ENCODE measurements at regions not wholly inside any gene's neighbourhood (a gene's known extent, or its start where the extent isn't known, plus 50 kb on each side); places are given as distances from the start of the nearest gene placed in this dataset.

DNA sequence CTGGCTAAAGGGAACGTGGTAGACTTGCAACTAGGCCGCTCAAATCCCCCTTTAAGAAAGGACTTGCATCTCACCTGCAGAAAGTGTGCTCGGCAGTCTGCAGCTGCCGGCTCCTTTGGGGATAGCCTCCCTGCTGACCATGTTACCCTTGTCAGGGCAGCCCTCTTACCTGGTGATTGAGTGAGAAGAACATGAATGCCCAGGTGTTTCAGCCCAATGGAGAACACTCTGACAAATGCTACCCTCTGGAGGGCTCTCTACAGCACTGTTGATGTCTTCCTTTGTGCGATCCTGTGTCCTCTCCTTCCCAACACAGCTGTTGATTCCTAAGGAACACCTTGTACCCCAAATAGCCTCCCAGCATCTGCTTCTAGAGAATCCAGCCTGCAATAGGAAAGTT lies 178.7 kb upstream of the LDB2 start:
- no peaks in the 10 kb centered on the region for H3K4me1 ChIP-seq (ENCODE audit: low read depth)
- ATAC-seq = no peak
- intact Hi-C loops (cut with DNase I, micrococcal nuclease) = no loop called here
- DNase-seq = no peak
- H3K4me3 ChIP-seq = no peak overlapping the region
- TF ChIP-seq CTCF (IDR thresholded peaks at IDR 0.05) = no peak
- no peaks in the 10 kb centered on the region for H3K9me3 ChIP-seq
- no peaks in the 10 kb centered on the region for H3K36me3 ChIP-seq (ENCODE audit: low read depth)

DNA sequence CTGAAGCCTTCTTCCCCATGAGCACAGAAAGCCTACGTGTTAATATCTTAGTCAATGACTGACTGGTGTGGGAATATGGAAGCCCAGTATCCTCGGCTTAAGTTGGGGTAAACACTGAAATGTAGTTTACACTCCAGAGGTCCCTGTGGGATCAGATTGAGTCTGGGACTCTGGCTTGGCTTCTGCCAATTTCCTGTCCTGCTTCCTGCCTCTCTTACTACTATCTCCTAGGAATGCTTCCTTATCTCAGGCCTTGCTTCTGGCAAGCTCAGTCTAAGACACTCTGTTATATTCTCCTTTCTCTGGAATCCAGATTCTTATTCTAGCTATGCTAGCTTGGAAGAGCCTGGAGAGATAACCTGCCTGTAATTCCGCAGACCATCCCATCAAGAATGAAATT lies 174.0 kb upstream of the LDB2 start:
- no peak for ATAC-seq
- no peak for DNase-seq
- Histone ChIP-seq H3K4me3 (no peak overlapping the region), H3K9me3 (no peaks in the 10 kb centered on the region), H3K36me3 (ENCODE audit: low read depth) (no peaks in the 10 kb centered on the region), H3K4me1 (ENCODE audit: low read depth) (no peaks in the 10 kb centered on the region)
- no peak for TF ChIP-seq CTCF (IDR thresholded peaks at IDR 0.05)
- intact Hi-C loops (cut with DNase I, micrococcal nuclease) = no loop called here

DNA sequence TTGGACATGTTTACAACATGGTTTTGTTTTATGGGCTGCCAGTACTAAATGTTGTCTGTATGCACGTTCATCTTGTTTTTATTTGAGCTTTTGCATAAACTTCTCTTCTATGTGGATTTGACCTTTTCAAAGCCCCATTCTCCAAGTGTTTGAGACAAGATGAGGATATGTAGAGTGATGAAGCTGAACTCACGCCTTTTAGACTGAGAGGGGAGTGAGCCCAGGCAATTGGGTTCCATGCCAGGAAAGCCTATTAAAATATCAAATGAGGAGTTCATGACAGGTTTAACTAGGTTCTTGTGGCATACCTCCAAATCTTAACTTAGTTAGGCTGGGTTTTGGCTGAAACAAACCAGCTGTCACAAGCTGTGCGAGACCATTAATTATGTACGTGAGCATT lies 170.4 kb upstream of the LDB2 start:
- Histone ChIP-seq H3K36me3 (ENCODE audit: low read depth) (no peaks in the 10 kb centered on the region), H3K9me3 (no peaks in the 10 kb centered on the region), H3K4me3 (no peak overlapping the region), H3K4me1 (ENCODE audit: low read depth) (no peaks in the 10 kb centered on the region)
- DNase-seq (no peak), ATAC-seq (no peak)
- intact Hi-C loops (cut with DNase I, micrococcal nuclease) = no loop called here
- no peak for TF ChIP-seq CTCF (IDR thresholded peaks at IDR 0.05)

DNA sequence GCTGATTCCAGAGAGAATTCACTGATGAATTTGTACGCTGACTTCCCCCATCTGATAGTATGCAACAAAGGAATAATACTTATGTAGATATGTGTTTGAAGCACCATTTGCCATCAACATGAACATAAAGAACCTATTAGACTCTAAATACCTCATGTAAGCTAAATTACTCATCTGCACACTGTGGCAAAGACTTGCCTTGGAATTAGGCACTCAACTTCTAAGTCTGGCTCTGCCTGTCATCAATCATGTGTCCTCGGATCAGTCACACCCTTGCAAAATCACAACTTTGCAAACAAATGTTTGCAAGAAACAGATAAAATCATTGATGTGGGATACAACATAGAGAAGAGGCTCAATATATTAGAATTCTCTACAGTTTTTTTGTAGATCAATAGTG lies 169.9 kb upstream of the LDB2 start:
- DNase-seq (no peak), ATAC-seq (no peak)
- intact Hi-C loops (cut with DNase I, micrococcal nuclease) = no loop called here
- Histone ChIP-seq H3K4me1 (ENCODE audit: low read depth) (no peaks in the 10 kb centered on the region), H3K9me3 (no peaks in the 10 kb centered on the region), H3K4me3 (no peak overlapping the region), H3K36me3 (ENCODE audit: low read depth) (no peaks in the 10 kb centered on the region)
- TF ChIP-seq CTCF (IDR thresholded peaks at IDR 0.05) = no peak

GRCh38 chr4:17066972-17067371 lies 168.5 kb upstream of the LDB2 start:
- no peak overlapping the region for H3K4me3 ChIP-seq
- no peak for TF ChIP-seq CTCF (IDR thresholded peaks at IDR 0.05)
- ATAC-seq (no peak), DNase-seq (no peak)
- no peaks in the 10 kb centered on the region for H3K4me1 ChIP-seq (ENCODE audit: low read depth)
- intact Hi-C loops (cut with DNase I, micrococcal nuclease) = no loop called here
- H3K36me3 ChIP-seq (ENCODE audit: low read depth) = no peaks in the 10 kb centered on the region
- H3K9me3 ChIP-seq = no peaks in the 10 kb centered on the region

DNA sequence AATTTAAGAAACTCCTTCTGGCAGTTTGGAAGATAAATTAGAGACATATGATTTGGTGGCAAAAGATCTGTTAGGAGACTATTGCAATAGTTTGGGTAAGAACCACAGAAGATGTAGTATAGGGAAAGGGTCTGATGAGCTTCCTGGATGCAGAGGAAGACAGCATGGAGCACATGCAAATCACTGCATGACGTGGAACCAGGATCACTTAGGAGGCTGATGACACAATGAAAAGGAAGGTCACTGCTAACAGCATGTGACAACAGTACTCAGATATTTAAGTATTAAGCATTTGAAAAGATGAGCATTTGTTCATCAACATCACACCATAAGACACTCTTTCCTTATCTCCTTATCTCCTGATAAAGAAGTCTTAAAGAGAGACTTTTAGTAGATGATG lies 167.8 kb upstream of the LDB2 start:
- intact Hi-C loops (cut with DNase I, micrococcal nuclease) = no loop called here
- TF ChIP-seq CTCF (IDR thresholded peaks at IDR 0.05) = no peak
- ATAC-seq = no peak

More for the DNA sequence above, 167.8 kb upstream of the LDB2 start:
- Histone ChIP-seq H3K36me3 (ENCODE audit: low read depth) (no peaks in the 10 kb centered on the region), H3K9me3 (no peaks in the 10 kb centered on the region), H3K4me3 (no peak overlapping the region), H3K4me1 (ENCODE audit: low read depth) (no peaks in the 10 kb centered on the region)
- DNase-seq = no peak

Data from mucosa of descending colon (tissue), 3 donors.